ENCODE measurements at regions not wholly inside any gene's neighbourhood (a gene's known extent, or its start where the extent isn't known, plus 50 kb on each side); places are given as distances from the start of the nearest gene placed in this dataset.

DNA sequence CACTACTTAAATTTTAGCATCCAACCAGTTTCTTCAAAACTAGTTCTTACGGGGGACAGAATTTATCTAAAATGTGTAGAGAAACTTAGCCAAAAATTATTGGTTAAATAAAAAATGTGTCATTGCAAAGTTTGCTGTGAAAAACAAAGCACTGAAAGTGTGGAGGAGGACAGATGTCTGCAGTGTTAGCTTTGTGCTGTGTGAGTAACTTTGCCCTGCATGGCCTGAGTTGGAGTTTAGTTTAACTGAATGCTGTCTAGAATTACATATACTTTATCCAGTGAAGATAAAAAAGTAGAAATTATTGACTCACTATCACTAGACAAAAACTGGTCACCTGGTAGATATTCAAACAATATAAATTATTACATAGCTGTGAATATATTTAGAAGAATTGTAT is 1225.2 kb upstream of the CELF4 start:
- Histone ChIP-seq H3K27ac (ENCODE audit: low read depth, low read length) (no peak overlapping the region), H4K20me1 (replicated peaks in 1 of 2; ENCODE audit: control insufficient read depth in 1 of 2, insufficient read depth in 2 of 2, low read length in 2 of 2) (no peaks in the 10 kb centered on the region), H2BK20ac (ENCODE audit: low read length) (no peak overlapping the region), H3K56ac (replicated peaks; ENCODE audit: insufficient read length, low read depth, low read length) (no peak overlapping the region), H2BK120ac (replicated peaks; ENCODE audit: low read depth, low read length) (no peak overlapping the region), H2BK15ac (ENCODE audit: low read length) (no peak overlapping the region), H2AK5ac (ENCODE audit: low read depth, low read length) (no peak overlapping the region), H2BK12ac (ENCODE audit: low read depth, low read length) (no peak overlapping the region), H3K23ac (ENCODE audit: insufficient read length) (no peak overlapping the region), H3K4me2 (ENCODE audit: insufficient read depth in 1 of 2, low read depth in 2 of 2, low read length in 2 of 2) (no peak overlapping the region), H3K79me2 (ENCODE audit: control insufficient read depth in 1 of 2, insufficient read depth in 2 of 2, low read length in 2 of 2) (no peaks in the 10 kb centered on the region), H3K79me1 (ENCODE audit: low read depth, low read length) (no peaks in the 10 kb centered on the region), H3K23me2 (ENCODE audit: low read depth, low read length) (no peaks in the 10 kb centered on the region), H4K91ac (replicated peaks; ENCODE audit: insufficient read length, low read length) (no peak overlapping the region), H3K9ac (replicated peaks in 1 of 4; ENCODE audit: extremely low read depth in 1 of 4, low read depth in 3 of 4, low read length in 3 of 4) (no peak overlapping the region), H3K27me3 (replicated peaks in 1 of 4; ENCODE audit: control insufficient read depth in 3 of 4, extremely low read depth in 1 of 4, insufficient read depth in 3 of 4, low read length in 3 of 4) (no peaks in the 10 kb centered on the region), H4K5ac (ENCODE audit: insufficient read length, low read depth, low read length) (no peak overlapping the region), H3K4me3 (ENCODE audit: extremely low read depth in 1 of 4, insufficient read depth in 2 of 4, low read depth in 3 of 4, low read length in 4 of 4) (no peak overlapping the region), H3K9me3 (ENCODE audit: insufficient read depth in 2 of 2, low read depth in 1 of 2, low read length in 1 of 2) (no peaks in the 10 kb centered on the region), H3K4me1 (replicated peaks in 1 of 4; ENCODE audit: control insufficient read depth in 3 of 4, insufficient read depth in 4 of 4, low read length in 3 of 4) (no peaks in the 10 kb centered on the region), H2AFZ (ENCODE audit: low read length) (no peak overlapping the region), H3K14ac (ENCODE audit: insufficient read length) (no peak overlapping the region), H4K8ac (ENCODE audit: extremely low read depth, insufficient read depth, low read length) (no peak overlapping the region), H2BK5ac (ENCODE audit: low read depth, low read length) (no peak overlapping the region), H3K18ac (ENCODE audit: extremely low read depth, low read length) (no peak overlapping the region), H3K36me3 (ENCODE audit: control insufficient read depth in 2 of 4, insufficient read depth in 4 of 4, low read length in 3 of 4) (no peaks in the 10 kb centered on the region), H3K4ac (replicated peaks; ENCODE audit: insufficient read length, low read depth, low read length) (no peak overlapping the region)
- ChIA-PET CTCF (ENCODE audit: partially characterized antibody) (interaction anchor here (0.6 to 1.3 kb wide), 13 partner anchors 8 to 734 kb away, joined by 3 to 5 read pairs (median 4); no protein-coding TSS in a partner anchor), POLR2A (ENCODE audit: partially characterized antibody) (no interaction called here)
- WGBS, 2 experiments (ENCODE audit: extremely low coverage in 1 of 2, insufficient coverage in 1 of 2, insufficient read length in 1 of 2, insufficient replicate concordance in 2 of 2, low coverage in 1 of 2, low lambda C conversion rate in 2 of 2, missing lambda C conversion rate in 1 of 2): 88% methylated on average over 1 of the region's 1 CpG; no CpG with 5 or more reads in 1 of the 2 experiments
- FAIRE-seq (no peak), DNase-seq (ENCODE audit: low read depth in 1 of 2, low spot score in 2 of 2) (no peak)
- TF ChIP-seq BCL11A (IDR thresholded peaks at IDR 0.05; ENCODE audit: low read depth in 2 of 2, low read length in 2 of 2) (no peak), EP300 (IDR thresholded peaks at IDR 0.05; ENCODE audit: borderline replicate concordance in 1 of 2, low read depth in 2 of 2, low read length in 2 of 2) (no peak), SUZ12 (IDR thresholded peaks at IDR 0.05; ENCODE audit: low read length) (no peak), CEBPB (IDR thresholded peaks at IDR 0.05; ENCODE audit: low read depth, low read length) (no peak), KDM5A (IDR thresholded peaks at IDR 0.05; ENCODE audit: low read length) (no peak), RBBP5 (IDR thresholded peaks at IDR 0.05; ENCODE audit: borderline replicate concordance, low read depth, low read length) (no peak), POLR2A (IDR thresholded peaks at IDR 0.05; ENCODE audit: control extremely low read depth in 1 of 2, low read depth in 2 of 2, low read length in 2 of 2) (no peak), CHD2 (IDR thresholded peaks at IDR 0.05; ENCODE audit: low read length) (no peak), TAF7 (optimal IDR thresholded peaks at IDR 0.05; ENCODE audit: borderline replicate concordance, low read depth, low read length) (no peak), EGR1 (IDR thresholded peaks at IDR 0.05; ENCODE audit: borderline replicate concordance, low read depth, low read length) (no peak), TEAD4 (IDR thresholded peaks at IDR 0.05; ENCODE audit: low read depth, low read length) (no peak), KDM1A (IDR thresholded peaks at IDR 0.05; ENCODE audit: borderline replicate concordance, low read length) (no peak), CBX8 (IDR thresholded peaks at IDR 0.05; ENCODE audit: borderline replicate concordance, low read depth, low read length) (no peak)
- TF ChIP-seq, protein P1, sequence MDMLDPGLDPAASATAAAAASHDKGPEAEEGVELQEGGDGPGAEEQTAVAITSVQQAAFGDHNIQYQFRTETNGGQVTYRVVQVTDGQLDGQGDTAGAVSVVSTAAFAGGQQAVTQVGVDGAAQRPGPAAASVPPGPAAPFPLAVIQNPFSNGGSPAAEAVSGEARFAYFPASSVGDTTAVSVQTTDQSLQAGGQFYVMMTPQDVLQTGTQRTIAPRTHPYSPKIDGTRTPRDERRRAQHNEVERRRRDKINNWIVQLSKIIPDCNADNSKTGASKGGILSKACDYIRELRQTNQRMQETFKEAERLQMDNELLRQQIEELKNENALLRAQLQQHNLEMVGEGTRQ (IDR thresholded peaks at IDR 0.05; ENCODE audit: low read length): no peak
- TF ChIP-seq, protein P2, sequence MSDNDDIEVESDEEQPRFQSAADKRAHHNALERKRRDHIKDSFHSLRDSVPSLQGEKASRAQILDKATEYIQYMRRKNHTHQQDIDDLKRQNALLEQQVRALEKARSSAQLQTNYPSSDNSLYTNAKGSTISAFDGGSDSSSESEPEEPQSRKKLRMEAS (IDR thresholded peaks at IDR 0.05): no peak

Data from H1 (cell line).